Loucy (cell line): ENCODE measurements at regions not wholly inside any gene's neighbourhood (a gene's known extent, or its start where the extent isn't known, plus 50 kb on each side); places are given as distances from the start of the nearest gene placed in this dataset.

Source experiments
- CTCF ChIP-seq: fragments of 200-600 bp; sonication (generic); conservative IDR thresholded peaks from 2 replicates; pipeline ENCODE4 v1.5.1; 2014; ENCODE audit warnings: mild to moderate bottlenecking, antibody characterized with exemption, low read length
- EZH2phosphoT487 ChIP-seq: fragments of 200-600 bp; IDR thresholded peaks from 2 replicates; pipeline ENCODE4 v1.6.1; 2018; ENCODE audit warnings: antibody characterized with exemption, mild to moderate bottlenecking, moderate library complexity, borderline replicate concordance

DNA sequence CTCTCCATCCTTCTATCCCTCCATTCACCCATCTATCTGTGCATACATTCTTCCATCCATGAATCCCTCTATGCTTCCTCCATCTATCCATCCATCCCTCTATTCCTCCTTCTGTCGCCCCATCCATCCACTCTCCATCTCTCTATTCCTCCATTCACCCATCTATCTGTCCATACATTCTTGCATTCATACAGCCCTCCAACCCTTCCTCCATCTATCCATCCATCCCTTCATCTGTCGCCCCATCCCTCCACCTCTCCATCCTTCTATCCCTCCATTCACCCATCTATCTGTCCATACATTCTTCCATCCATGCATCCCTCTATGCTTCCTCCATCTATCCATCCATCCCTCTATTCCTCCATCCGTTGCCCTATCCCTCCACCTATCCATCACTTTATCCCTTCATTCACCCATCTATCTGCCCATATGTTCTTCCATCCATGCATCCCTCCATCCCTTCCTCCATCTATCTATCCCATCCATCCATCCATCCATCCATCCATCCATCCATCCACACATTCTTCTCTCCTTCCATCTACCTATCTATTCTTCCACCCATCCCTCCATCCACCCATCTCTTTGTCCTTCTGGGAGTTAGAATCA lies 272.5 kb upstream of the TNRC6C start:
- TF ChIP-seq CTCF (no peak), EZH2phosphoT487 (no peak)
